ENCODE measurements at regions not wholly inside any gene's neighbourhood (a gene's known extent, or its start where the extent isn't known, plus 50 kb on each side); places are given as distances from the start of the nearest gene placed in this dataset.

- H4K8ac ChIP-seq (ENCODE audit: low read depth in 2 of 2, low read length in 2 of 2): no peak overlapping the region
- no peak overlapping the region for H4K5ac ChIP-seq (ENCODE audit: low read depth, low read length)
- no peak overlapping the region for H2BK5ac ChIP-seq (ENCODE audit: low read depth, low read length, poor library complexity, severe bottlenecking)
- H2AK9ac ChIP-seq (replicated peaks; ENCODE audit: low read depth, low read length, poor library complexity): no peak overlapping the region
- WGBS, 2 experiments (ENCODE audit: extremely low coverage in 2 of 2, insufficient read length in 1 of 2): no CpG with 5 or more reads among the region's 1 CpG
- H3K9me1 ChIP-seq (ENCODE audit: insufficient read depth, low read length): no peaks in the 10 kb centered on the region
- H3K9me3 ChIP-seq (ENCODE audit: control insufficient read depth, insufficient read depth, low read length): no peaks in the 10 kb centered on the region
- H3K56ac ChIP-seq (ENCODE audit: extremely low read depth, insufficient read depth, low read length): no peak overlapping the region
- H3K4me1 ChIP-seq (ENCODE audit: control insufficient read depth, insufficient read depth, low read length): no peaks in the 10 kb centered on the region
- in situ Hi-C loops (cut with MboI; ENCODE audit: low sequenced_read_pairs): no loop called here
- H3K9ac ChIP-seq (ENCODE audit: low read depth, low read length): no peak overlapping the region
- BruUV-seq (replicated peaks): no TSS peak
- ChIA-PET POLR2A (ENCODE audit: unreplicated experiment) (no interaction called here), CTCF (no interaction called here)
- no peak overlapping the region for H3K27ac ChIP-seq (ENCODE audit: insufficient read depth, low read length)
- no peak for TF ChIP-seq RFX5 (IDR thresholded peaks at IDR 0.05; ENCODE audit: low read depth, low read length)
- no peak overlapping the region for H3K23ac ChIP-seq (ENCODE audit: low read depth, low read length)
- no peak overlapping the region for H2BK20ac ChIP-seq (ENCODE audit: low read depth, low read length)
- no peak overlapping the region for H3K4ac ChIP-seq (ENCODE audit: low read depth, low read length)
- H4K20me1 ChIP-seq (ENCODE audit: insufficient read depth, low read length): no peaks in the 10 kb centered on the region
- no peak overlapping the region for H4K91ac ChIP-seq (ENCODE audit: insufficient read depth, low read depth, low read length)
- H3K36me3 ChIP-seq (ENCODE audit: control insufficient read depth, insufficient read depth, low read length): no peaks in the 10 kb centered on the region
- H2AK5ac ChIP-seq (ENCODE audit: low read depth, low read length): no peak overlapping the region
- no peak overlapping the region for H3K18ac ChIP-seq (ENCODE audit: low read depth, low read length)
- no peaks in the 10 kb centered on the region for H3K27me3 ChIP-seq (ENCODE audit: control insufficient read depth, insufficient read depth, low read length)
- H2AFZ ChIP-seq (replicated peaks; ENCODE audit: low read length, poor library complexity): no peak overlapping the region
- H2BK120ac ChIP-seq (ENCODE audit: low read depth, low read length): no peak overlapping the region
- DNase-seq: no peak
- H2BK15ac ChIP-seq (ENCODE audit: low read depth, low read length): no peak overlapping the region
- dilution Hi-C loops (cut with HindIII; ENCODE audit: low sequenced_read_pairs, unreplicated experiment): no loop called here
- H3K4me2 ChIP-seq (ENCODE audit: low read depth, low read length): no peak overlapping the region
- no peak for ATAC-seq (ENCODE audit: low read depth)
- H3K4me3 ChIP-seq (ENCODE audit: insufficient read depth, low read depth, low read length): no peak overlapping the region
- H3K14ac ChIP-seq (replicated peaks; ENCODE audit: low read depth, low read length): no peak overlapping the region
- H3K79me1 ChIP-seq (ENCODE audit: low read depth in 1 of 2, low read length in 2 of 2): no peaks in the 10 kb centered on the region
- intact Hi-C loops (cut with micrococcal nuclease): no loop called here
Observed at GRCh38 chr4:111664308-111664945, 480.8 kb upstream of the FAM241A start.

Measured in IMR-90 (cell line).